GM19438 (cell line): ENCODE measurements at regions not wholly inside any gene's neighbourhood (a gene's known extent, or its start where the extent isn't known, plus 50 kb on each side); places are given as distances from the start of the nearest gene placed in this dataset.
A peak's percentile ranks its signal among the peaks of the same experiment; 100 is the strongest.

ENCODE experiments used
- ATAC-seq: cut with Tn5 transposase; IDR thresholded peaks from one replicate; pipeline ENCODE4 v1.9.1; 2021; ENCODE audit warnings: low read depth; ENCODE audit not compliant: unreplicated experiment

DNA sequence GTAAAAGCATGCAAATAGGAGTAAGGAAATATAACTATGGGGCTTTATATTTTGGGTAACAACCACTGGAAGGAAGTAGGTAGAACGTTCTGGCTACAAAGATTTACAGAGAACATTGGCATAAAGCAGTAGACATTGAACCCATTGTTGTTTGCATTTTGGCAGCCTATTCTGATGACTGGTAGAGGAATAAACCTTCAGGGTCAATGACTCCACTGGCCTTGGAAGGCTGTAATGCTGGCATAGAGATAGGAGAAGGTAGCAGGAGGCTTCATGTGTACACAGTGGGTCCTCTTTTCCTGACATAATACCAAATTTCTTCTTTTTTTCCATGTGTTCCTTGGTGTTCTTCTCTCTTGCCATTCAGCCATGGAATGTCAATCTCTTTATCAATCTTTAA, 462.8 kb upstream of the ZNF462 start:
- no peak for ATAC-seq

DNA sequence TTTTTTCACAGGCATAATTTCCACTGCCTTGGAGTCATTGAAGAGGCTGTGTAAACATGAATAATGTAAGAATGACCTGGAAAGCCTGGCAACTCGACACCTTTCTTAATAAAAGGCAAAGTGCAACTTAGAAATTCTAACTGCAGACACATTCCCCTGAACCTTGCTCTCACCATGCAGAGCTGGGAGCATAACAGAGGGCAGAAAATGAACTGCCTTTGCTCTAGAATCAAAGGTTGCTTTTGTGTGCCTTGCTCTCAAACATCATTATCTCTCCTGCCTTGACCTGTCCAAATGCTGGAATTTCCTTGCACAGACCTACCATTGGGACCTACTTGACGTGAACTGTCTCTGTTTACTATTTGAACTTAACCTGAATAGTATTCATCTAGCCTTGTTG, 462.0 kb upstream of the ZNF462 start:
- no peak for ATAC-seq

DNA sequence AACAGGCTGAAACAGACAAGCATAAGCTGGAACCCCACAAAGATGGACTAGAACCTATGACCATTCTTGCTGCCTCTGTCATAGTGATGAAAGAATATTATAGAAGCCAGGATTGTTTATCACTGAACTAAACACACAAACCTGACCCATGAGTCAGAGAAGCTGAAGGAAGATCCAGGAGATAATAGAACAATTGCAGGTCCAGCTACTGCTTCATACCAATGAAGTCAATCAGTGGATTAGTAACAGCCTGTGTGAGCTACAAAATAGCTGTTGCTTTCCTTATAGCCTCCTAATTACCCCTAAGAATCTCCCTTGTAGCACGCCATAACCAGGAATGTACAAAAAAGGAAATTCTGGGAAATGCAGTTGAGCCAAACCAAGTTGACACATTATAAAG, 459.9 kb upstream of the ZNF462 start:
- no peak for ATAC-seq

DNA sequence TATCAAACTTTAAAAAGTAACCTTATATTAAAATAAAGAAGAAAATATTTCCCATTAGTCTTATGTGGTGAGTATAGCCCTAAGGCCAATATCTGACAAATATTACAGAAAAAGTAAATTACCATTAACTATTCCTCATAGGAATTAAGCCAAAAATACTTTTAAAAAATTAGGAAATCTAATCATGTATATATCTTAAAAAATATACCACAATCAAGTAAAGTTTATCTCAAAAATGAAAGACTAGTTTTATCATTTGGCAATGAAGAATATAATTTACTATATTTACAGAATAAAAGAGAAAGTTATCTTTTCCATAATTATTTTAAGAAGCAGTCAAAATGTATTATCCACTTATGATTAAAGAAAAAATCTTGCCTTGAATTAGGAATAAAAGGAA, 458.8 kb upstream of the ZNF462 start:
- no peak for ATAC-seq

DNA sequence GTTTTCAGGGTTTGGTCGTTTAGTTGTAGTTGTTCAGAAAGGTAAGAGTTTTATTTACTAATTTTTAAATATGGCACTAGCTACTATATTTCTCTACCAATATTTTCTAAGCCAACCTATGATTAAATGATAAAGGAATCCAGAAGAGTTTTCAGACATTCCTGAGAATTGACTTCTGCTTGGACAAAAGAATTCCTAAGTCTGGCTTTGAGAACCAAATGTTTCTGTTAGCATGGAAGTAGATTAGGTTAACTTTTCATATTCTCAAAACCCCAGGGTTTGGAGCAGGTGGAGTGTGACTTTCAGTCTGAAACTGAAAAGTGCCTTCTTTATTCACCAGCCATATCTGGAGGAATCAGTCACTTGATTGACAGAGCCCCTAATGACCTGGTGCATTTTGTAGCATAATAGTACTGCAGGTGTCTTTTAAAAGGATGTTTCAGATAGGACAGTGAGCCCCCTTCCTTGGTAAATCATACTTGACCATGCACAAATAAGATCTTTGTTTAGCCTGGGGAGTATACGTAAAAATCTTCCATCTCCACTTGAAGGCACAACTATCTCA, 457.0 kb upstream of the ZNF462 start:
- no peak for ATAC-seq

DNA sequence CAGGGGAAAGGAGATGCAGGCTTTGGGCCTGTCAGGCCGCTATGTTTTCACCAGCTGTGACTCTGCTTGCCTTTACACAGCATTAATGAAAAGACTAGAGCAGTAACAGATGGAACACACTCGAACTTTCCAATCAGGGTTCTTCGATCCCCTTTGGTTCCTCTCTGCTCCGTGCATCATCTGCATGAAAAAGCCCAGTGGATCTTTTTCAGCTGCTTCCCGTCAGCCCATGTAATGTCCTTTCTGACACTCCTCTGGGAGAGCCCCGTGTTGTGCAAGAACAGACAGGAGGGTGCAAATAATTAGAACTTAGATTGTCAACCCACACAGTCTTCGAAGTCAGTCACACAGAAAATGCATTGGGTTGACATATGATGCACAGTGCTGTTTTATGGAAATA, 448.9 kb upstream of the ZNF462 start:
- no peak for ATAC-seq

DNA sequence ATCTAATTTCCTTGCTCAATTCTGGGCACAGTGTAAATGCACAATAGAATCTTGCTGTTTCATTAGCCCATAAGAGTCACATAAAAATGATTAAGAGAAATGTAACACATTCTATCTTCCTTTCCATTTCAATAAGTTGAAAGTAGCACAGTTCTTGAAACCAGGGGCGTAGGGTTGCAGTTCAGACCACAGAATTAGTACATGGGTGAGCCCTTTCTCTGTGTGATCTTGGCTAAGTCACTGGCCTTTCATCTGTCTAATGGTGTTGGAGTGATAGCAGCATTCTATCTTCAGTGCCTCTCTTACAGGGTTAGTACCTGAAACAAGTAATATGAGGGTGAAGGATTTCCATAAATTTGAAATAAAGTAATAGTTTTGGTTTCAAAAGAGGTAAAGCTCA, 445.3 kb upstream of the ZNF462 start:
- ATAC-seq = peak; percentile 32

DNA sequence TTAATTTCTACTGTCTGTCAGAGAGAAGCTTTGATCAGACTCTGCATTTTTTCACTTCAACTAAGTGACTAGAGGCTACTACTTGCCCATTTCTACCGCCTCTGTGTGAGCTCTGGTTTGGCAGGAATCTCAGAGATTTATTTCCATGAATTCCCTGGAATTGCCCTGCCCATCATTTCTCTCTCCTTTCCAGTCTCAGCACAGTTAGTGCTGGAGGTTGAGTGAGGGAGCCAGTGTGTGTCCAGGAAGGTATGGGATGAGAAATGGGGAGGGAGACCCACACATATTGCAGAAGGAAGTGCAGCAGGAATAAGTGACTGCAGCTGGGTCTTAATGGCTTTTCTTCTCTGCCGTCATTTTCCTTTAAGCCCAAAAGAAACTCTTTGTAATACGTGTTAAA, 443.1 kb upstream of the ZNF462 start:
- no peak for ATAC-seq

DNA sequence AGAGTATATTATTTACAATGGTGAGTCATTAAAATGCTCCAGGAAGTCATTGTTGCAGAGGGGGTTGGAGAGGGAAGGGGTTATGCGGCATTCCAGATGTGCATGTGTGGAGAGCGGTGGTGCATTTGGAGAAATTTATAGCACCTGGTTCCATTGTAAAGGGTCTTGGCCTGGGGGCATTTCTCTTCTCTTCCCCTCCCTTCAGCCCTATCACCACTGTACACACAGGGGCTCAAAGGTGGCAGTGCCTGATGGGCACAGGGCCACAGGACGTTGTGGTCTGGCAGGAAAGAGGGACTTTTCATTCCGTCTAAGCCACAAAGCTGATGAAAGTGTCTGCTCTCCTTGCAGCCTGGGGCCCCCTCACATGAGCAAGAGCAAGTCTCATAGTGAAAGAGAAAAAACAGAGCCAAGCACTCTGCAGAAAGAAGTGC, 442.4 kb upstream of the ZNF462 start:
- peak; percentile 67 for ATAC-seq

DNA sequence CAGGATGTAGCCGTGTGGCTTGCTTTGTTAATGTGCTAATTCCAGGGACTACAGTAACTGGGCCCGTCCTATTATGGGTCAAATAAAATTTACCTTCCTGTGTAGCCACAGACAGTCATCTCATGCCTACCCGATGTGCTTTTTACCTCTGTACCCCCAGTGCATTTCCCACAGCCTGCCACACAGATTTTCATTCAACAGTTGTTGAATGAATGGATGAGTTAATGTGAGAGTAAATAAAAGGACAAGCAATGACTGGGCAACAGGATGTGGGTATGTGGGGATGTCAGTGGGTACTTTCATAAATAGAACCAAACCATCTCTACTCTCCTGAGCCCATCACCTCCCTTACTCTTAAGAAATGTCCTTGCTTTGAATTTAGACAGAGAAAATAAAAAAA, 441.2 kb upstream of the ZNF462 start:
- ATAC-seq = peak; percentile 35

DNA sequence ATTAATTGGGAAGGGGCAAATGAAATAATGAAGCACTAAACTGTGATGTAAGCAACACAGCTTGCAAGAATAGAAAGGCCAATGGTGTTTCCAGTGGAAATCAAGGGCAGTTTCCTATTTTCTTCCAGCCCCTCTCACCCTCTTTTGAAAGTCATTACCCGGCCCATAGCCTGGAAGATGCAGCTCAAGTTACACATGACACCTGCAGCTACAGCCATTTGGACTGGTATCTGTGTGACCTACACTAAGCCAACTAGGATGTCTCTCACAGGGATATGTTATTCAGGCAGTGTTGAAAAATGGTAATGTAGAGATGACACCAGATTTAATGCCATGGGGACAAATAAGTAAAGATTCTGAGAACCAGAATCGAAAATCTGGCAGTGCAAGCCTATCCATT, 439.4 kb upstream of the ZNF462 start:
- no peak for ATAC-seq

DNA sequence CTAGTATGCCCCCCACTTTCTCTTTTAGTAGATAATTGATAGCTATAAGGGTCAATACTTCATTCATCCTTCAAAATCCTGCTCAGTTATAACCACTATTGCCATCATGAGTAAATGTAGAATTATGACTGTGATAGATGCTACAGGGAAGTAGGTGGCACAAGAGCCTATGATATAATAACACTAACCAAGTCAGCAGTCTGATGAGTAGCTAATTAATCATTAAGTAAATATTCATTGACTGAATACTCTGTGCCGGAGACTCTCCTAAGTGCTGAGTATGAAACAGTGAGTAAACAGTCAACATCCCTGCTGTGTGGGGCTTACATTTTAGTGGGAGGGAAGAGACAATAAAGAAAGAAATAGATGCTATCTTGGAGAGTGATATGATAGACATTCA, 430.3 kb upstream of the ZNF462 start:
- ATAC-seq = no peak

DNA sequence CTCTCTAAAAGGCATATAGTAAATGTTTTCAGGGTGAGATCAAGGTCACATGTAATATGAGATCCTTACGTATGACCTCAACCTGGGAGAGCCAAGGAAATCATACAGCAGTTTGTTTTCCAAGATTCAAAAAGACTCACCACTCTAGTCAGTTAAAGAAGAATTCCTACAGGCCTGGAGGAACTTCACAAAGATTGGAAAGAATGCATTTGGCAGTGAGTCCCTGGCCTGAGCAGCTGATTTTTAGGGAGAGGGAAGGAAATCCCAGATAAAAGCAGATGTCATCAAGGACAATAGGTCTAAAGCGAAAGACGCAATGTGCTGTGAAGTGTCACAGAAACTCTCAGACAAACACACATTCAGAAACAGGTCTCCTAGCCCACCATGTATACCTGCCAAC, 424.0 kb upstream of the ZNF462 start:
- ATAC-seq = no peak

DNA sequence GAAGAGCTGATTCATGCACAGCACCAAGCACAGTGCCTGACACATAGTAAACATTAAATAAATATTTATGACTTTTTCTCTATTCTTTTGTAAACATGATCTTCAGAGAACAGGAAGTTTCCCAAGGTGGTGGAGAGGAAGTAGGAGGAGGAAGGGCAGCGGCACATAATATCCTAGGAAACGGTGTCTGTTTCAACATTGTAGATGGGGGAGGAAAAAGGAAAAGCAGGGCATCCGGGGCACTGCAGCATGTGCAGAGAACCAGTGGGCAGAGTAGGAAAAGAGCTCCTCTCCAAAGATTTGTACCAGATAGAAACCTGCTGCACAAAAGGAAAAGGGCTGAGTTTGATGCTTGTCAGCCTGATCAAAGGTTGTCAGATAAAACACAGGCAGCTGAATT, 421.7 kb upstream of the ZNF462 start:
- no peak for ATAC-seq

DNA sequence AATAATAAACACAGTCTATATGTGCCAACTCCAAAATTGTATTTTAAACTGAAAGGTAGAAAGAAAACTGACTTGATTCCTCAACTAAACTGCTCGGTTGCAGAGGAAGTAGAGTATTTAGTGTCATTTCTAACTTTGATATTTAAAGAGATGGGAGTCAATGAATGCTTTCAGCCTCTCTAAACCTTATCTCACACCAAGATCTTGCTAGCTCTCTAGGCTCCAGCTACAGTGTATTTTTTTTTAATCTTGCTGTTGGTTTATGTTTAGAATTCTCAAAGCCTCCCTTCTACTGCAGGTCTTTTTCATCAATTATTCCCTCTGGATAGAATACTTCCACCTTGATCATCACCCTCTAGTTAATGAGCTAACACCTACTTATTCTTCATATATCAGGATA, 419.4 kb upstream of the ZNF462 start:
- no peak for ATAC-seq

DNA sequence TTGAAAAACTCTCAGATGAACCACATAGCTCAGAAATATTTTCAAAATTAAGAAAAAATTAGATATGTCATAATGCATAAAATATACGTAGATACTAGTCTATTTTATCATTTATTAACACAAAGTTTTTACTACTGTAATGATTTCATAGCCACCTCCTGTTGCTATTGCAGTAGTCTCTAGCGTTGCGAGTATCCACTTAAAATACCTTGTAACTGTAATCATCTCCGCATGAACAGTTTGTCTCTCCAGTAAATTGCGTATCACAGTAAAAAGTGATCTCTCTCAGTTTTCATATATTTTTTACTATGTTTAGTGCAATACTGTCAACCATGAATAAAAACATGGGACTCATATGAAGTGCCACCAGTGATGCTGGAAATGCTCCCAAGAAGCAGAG, 417.9 kb upstream of the ZNF462 start:
- no peak for ATAC-seq

DNA sequence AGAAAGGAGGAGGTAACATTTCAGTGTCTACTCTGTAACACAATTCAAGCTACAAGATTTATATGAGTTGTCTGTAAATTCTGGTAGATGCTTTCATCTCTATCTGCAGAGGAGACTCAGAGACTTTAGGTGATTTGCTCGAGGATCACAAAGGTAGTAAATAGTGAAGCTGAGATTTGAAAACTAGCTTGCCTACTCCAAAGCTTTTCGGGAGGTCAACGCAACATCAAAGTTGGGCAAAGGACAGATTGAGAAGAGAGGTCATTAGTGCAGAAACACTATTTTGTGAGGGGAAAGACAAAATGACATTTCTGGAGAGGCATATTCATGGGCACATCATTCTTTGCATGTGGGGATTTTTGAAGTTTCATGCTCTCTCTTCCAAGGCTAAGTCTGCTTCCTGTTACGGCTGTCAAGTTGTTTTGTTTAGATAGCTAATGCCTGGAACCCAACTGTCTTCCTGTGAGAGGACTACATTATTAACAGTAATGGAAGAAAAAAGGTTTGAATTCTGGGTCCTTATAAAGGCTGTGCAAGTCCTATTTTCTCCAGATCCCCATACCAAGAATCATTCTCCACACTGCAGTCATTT, 413.5 kb upstream of the ZNF462 start:
- ATAC-seq = no peak

DNA sequence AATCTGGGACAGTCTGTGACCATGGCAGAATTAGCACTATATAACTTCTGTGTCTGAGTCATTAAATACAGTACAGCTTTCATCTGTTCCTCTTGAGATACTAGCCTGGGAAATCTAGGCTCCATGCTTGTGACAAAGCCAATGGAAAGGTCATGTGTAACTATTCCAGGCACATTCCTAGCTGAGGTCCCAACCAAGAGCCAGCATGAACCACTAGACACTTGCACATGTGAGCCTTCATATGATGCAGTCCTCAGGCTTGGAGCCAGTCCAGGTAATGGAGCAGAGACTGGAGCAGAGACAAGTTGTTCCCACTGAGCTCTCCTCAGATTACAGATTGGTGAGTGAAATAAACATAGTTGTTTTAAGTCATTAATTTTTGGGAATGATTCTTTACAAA, 412.4 kb upstream of the ZNF462 start:
- no peak for ATAC-seq

DNA sequence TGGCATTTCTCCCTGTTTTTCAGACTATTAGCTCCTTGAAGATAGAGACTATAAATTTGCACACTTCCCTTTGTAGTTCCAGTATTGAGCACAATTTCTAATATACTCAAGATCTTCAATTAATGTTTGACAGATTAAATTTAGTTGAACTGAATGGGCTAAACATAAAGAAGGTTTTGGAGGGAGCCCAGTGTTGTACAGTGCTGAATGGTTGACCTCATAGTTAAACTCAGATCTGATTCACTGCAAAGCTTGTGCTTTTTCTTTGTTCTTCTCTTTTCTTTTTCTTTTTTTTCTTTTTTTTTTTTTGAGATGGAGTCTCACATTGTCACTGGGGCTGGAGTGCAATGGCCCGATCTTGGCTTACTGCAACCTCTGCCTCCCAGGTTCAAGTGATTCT, 411.7 kb upstream of the ZNF462 start:
- ATAC-seq = no peak

DNA sequence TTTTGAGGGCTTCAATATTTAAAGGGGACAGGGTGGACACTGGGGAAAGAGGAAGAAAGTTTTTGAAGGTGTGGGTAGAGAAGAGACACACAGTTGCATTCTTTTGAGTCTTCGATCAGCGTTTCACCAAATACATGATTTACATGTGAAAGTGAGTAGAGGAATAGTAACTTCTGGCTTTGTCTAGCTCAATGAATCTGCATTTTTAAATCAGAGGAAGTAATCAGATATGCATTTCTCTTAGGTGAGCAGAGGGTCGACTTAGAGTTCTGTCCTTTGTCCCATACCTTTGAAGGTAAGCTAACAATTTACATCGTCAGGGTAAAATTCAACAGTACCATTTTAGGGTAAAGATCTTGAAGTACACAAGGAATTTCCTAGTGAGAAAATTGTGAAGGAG, 406.4 kb upstream of the ZNF462 start:
- ATAC-seq = no peak

DNA sequence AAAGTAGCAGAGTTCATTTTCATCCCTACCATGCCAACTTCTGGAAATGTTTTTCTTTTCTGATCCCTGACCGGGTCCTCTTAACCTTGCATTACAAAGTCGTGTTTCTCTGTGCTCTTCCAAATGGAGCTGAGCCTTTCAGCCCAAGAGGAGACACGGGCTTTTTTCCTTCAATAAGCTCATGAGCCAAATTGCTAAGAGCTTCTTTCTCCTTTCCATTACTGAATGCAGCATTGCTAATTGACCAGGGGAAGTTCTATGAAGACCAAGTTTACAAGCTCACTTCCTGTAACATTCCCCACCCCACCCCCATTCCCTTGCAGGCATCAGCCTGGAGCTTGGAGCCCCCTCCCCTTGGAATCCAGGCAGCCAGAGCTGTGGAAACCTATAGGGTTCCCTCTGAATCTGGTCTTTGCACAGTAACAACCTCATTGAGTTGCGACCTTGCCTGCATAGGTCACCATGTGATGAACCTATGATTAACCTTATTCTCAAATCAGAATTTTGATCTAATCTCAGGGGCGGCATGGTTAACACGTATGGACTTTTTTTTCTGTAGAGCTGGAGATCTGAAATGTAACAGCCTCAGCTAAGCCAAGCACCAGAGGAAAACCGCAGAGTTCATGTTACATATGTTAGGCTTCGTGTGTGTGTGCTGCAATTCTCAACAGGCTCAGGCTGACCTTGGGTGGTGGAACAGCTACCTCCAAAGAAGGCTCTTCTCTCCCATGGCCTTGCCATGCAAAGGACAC, 395.7 kb upstream of the ZNF462 start:
- ATAC-seq = no peak

DNA sequence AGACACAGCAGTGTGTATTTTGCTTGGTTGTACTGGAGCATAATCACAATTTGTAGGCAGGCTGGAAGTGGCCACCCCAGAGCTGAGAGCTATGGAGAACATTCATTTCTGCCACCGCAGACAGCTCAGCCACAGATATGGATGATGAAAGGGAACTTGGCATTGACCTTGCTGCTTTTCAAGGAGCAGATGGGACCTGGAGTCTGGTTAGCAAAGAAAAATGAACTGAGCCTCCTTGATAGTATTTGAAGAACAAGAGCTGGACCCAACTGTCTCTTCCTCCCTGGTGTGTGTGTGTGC, 395.2 kb upstream of the ZNF462 start:
- no peak for ATAC-seq

DNA sequence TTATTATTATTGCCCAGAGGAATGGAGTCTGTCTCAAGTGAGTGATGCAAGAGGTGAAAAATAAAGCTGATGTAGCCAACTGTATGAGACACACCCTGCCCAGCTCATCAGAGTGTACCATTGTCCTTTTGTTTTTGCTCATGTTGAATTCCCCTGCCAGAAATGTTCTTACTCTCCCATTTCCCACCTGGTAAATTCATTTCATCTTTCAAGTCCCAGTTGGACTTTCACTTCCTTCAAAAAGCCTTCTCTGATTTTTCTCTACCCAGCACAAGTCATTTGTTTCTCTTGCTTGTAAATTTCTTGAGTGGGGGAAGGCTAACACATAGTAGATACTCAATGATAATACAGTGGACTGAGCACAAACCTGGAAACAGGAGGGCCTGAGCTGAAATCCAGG, 394.5 kb upstream of the ZNF462 start:
- ATAC-seq = no peak
